HEK293 (cell line): ENCODE measurements at regions not wholly inside any gene's neighbourhood (a gene's known extent, or its start where the extent isn't known, plus 50 kb on each side); places are given as distances from the start of the nearest gene placed in this dataset.

Source experiments
- MYNN ChIP-seq: fragments of 450-650 bp; formaldehyde crosslinking; IDR thresholded peaks from 2 replicates; pipeline ENCODE4 v1.5.1; 2016; ENCODE audit warnings: missing biosample characterization, missing genetic modification characterization, borderline replicate concordance
- TCF7L2 ChIP-seq: IDR thresholded peaks from 2 replicates; pipeline ENCODE4 v1.6.1; 2011; ENCODE audit warnings: low read depth, mild to moderate bottlenecking, inconsistent platforms, low read length, moderate library complexity, borderline replicate concordance
- ZBTB10 ChIP-seq: fragments of 450-650 bp; formaldehyde crosslinking; IDR thresholded peaks from 2 replicates; pipeline ENCODE4 v1.5.1; 2016; ENCODE audit warnings: missing biosample characterization, missing genetic modification characterization
- ZIC2 ChIP-seq: fragments of 450-650 bp; formaldehyde crosslinking; IDR thresholded peaks from 2 replicates; pipeline ENCODE4 v1.5.1; 2016; ENCODE audit warnings: missing biosample characterization, missing genetic modification characterization
- ZNF138 ChIP-seq: fragments of 450-650 bp; formaldehyde crosslinking; IDR thresholded peaks from 2 replicates; pipeline ENCODE4 v1.5.1; 2016; ENCODE audit warnings: missing biosample characterization, missing genetic modification characterization, borderline replicate concordance
- ZNF140 ChIP-seq: fragments of 450-650 bp; formaldehyde crosslinking; IDR thresholded peaks from 2 replicates; pipeline ENCODE4 v1.5.1; 2016; ENCODE audit warnings: missing biosample characterization, missing genetic modification characterization
- ZNF175 ChIP-seq: fragments of 450-650 bp; formaldehyde crosslinking; IDR thresholded peaks from 2 replicates; pipeline ENCODE4 v1.5.1; 2016; ENCODE audit warnings: missing biosample characterization, missing genetic modification characterization
- ZNF248 ChIP-seq: fragments of 450-650 bp; formaldehyde crosslinking; IDR thresholded peaks from 2 replicates; pipeline ENCODE4 v1.5.1; 2017; ENCODE audit warnings: missing biosample characterization, missing genetic modification characterization
- ZNF488 ChIP-seq: fragments of 450-650 bp; formaldehyde crosslinking; IDR thresholded peaks from 2 replicates; pipeline ENCODE4 v1.5.1; 2016; ENCODE audit warnings: missing biosample characterization, missing genetic modification characterization
- ZNF514 ChIP-seq: fragments of 450-650 bp; formaldehyde crosslinking; IDR thresholded peaks from 2 replicates; pipeline ENCODE4 v1.5.1; 2016; ENCODE audit warnings: missing biosample characterization, missing genetic modification characterization
- ZNF704 ChIP-seq: fragments of 450-650 bp; formaldehyde crosslinking; IDR thresholded peaks from 2 replicates; pipeline ENCODE4 v1.5.1; 2016; ENCODE audit warnings: missing biosample characterization, missing genetic modification characterization
- ZNF830 ChIP-seq: fragments of 450-650 bp; IDR thresholded peaks from 2 replicates; pipeline ENCODE4 v1.5.0; 2018; ENCODE audit warnings: missing biosample characterization, missing genetic modification characterization, low read depth, mild to moderate bottlenecking, moderate library complexity
- TF ChIP-seq, protein P1 (sequence below): fragments of 450-650 bp; formaldehyde crosslinking; IDR thresholded peaks from 2 replicates; pipeline ENCODE4 v1.5.1; 2016; ENCODE audit warnings: missing biosample characterization, missing genetic modification characterization
- TF ChIP-seq, protein P2 (sequence below): fragments of 450-650 bp; formaldehyde crosslinking; IDR thresholded peaks from 2 replicates; pipeline ENCODE4 v1.5.1; 2016; ENCODE audit warnings: missing biosample characterization, missing genetic modification characterization

- no peak for TF ChIP-seq ZNF248 (tag by site-specific recombination)
- TF ChIP-seq, protein P1, sequence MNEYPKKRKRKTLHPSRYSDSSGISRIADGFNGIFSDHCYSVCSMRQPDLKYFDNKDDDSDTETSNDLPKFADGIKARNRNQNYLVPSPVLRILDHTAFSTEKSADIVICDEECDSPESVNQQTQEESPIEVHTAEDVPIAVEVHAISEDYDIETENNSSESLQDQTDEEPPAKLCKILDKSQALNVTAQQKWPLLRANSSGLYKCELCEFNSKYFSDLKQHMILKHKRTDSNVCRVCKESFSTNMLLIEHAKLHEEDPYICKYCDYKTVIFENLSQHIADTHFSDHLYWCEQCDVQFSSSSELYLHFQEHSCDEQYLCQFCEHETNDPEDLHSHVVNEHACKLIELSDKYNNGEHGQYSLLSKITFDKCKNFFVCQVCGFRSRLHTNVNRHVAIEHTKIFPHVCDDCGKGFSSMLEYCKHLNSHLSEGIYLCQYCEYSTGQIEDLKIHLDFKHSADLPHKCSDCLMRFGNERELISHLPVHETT (tag by site-specific recombination), result no peak
- no peak for TF ChIP-seq ZNF830 (tag by site-specific recombination)
- TF ChIP-seq, protein P2, sequence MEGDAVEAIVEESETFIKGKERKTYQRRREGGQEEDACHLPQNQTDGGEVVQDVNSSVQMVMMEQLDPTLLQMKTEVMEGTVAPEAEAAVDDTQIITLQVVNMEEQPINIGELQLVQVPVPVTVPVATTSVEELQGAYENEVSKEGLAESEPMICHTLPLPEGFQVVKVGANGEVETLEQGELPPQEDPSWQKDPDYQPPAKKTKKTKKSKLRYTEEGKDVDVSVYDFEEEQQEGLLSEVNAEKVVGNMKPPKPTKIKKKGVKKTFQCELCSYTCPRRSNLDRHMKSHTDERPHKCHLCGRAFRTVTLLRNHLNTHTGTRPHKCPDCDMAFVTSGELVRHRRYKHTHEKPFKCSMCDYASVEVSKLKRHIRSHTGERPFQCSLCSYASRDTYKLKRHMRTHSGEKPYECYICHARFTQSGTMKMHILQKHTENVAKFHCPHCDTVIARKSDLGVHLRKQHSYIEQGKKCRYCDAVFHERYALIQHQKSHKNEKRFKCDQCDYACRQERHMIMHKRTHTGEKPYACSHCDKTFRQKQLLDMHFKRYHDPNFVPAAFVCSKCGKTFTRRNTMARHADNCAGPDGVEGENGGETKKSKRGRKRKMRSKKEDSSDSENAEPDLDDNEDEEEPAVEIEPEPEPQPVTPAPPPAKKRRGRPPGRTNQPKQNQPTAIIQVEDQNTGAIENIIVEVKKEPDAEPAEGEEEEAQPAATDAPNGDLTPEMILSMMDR (tag by site-specific recombination), result no peak
- TF ChIP-seq ZNF140 (tag by site-specific recombination), result no peak
- TF ChIP-seq ZNF704 (tag by site-specific recombination), result no peak
- TF ChIP-seq ZNF175, result no peak
- TF ChIP-seq ZNF488 (tag by site-specific recombination), result no peak
- no peak for TF ChIP-seq TCF7L2
- TF ChIP-seq ZNF138, result no peak
- no peak for TF ChIP-seq MYNN (tag by site-specific recombination)
- TF ChIP-seq ZNF514 (tag by site-specific recombination), result no peak
- TF ChIP-seq ZBTB10 (tag by site-specific recombination), result no peak
- no peak for TF ChIP-seq ZIC2 (tag by site-specific recombination)
Measured at GRCh38 chr20:22800129-22800528, 215.8 kb upstream of the FOXA2 start.
